ENCODE measurements at regions not wholly inside any gene's neighbourhood (a gene's known extent, or its start where the extent isn't known, plus 50 kb on each side); places are given as distances from the start of the nearest gene placed in this dataset.
"Not testable (repeated sequence)": the region's sequence is repeated elsewhere in the genome, so short reads cannot be mapped to it uniquely, and the experiment has no call there.

DNA sequence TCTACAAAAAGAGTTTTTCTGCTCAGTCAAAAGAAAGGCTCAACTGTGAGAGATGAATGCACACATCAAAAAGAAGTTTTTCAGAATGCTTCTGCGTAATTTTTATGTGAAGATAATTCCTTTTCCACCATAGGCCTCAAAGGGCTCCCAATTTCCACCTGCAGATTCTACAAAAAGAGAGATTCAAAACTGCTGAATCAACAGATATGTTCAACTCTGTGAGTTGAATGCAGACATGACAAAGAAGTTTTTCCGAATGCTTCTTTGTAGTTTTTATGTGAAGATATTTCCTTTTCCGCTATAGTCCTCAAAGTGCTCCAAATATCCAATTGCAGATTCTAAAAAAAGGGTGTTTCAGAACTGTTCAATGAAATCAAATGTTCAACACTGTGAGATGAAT is 300.8 kb upstream of the DEFB115 start:
- TF ChIP-seq CTCF (IDR thresholded peaks at IDR 0.05 in 4 of 5, conservative IDR thresholded peaks at IDR 0.05 in 1 of 5); POLR2A (IDR thresholded peaks at IDR 0.05): not testable (repeated sequence)

Data from gastrocnemius medialis (tissue), 4 donors.